Bone marrow (tissue), 2 donors: ENCODE measurements at regions not wholly inside any gene's neighbourhood (a gene's known extent, or its start where the extent isn't known, plus 50 kb on each side); places are given as distances from the start of the nearest gene placed in this dataset.
A peak's percentile ranks its signal among the peaks of the same experiment; 100 is the strongest.

Experiments used
- DNase-seq, 2 donors: peaks; one replicate each; lab custom pipeline; 2025; lab: John Stamatoyannopoulos, UW

DNA sequence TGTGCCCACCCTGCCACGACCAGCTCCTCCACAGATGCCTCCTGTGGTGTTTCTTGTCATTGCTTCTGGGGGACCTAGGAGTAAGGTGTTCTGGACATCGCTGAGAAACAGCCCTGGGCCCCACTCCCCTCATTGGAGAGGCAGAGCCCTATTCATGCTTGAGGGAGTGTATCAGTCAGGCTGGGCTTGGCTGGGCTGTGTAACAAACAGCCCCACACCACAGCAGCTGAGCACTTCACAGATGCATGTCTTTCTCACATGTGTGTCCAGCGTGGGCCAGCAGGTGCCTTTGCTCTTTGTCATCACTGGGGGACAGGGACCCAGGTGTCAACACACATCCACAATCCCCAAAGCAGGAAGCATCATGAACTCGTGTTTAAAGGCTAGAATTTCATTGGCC lies 65.1 kb upstream of the FBRSL1 start:
- DNase-seq = no peak

DNA sequence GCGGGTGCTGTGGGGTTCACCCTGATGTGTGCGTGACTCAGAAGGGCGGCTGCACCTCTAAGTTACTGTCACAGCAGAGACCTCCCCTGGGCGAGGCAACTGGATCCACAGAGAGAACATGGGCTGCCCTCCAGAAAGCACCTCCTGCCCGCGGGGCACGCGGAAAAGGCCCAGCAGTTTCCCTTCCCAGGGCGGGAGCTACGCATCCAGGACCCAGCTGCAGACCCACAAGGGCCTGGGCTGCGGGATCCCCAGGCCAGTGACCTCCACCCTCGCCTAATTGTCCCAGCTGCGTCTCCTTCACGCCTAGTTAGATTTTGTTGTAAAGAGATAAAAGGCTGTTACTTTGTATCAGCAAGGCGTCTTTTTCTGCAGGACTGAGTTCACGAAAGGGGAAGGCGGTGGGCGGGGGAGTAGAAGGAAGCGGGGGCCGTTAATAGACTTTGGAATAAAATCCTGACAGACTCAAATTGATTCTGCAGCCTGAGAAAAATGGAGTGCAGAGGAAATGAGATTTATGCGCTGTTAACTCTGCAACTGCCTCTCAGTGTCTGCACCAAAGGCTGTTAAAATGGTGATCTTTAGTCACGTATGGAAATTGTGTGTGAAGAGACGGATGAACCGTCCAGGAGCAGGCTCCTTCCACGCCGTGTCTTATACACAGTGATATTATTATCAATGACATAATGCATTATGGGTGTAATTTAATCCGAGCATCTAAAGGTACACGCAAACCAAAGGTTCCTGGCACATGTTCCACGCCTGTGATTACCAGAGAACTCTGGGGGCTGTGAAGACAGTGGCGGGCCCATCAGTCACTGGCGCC lies 65.9 kb upstream of the FBRSL1 start:
- no peak for DNase-seq

DNA sequence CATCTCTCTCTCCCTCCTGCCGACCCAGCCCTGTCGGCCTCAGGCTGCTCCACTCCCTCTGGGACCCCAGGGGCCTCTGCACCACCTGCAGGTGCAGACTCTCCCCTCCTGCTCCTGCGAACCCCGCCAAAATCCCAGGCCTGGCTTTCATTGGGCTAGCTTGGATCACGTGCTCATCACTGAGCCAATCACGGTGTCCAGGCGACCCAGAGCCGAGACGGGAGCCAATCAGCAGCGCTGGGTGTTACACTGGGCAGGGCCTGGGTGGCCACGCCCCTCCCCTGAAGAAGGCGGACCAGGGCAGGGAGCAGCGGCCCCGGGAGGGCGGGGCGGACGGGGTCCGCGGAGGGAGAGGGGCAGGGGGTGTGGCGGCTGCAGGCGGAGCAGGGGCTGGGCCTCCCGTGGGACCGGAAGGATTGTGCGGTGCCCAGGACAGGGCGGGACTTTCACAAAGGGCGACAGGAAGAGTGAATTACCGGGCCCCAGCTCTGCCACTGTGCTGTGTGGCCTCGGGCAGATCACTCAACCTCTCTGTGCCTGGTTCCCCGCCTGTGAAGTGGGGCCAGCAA lies 66.6 kb upstream of the FBRSL1 start:
- no peak for DNase-seq

DNA sequence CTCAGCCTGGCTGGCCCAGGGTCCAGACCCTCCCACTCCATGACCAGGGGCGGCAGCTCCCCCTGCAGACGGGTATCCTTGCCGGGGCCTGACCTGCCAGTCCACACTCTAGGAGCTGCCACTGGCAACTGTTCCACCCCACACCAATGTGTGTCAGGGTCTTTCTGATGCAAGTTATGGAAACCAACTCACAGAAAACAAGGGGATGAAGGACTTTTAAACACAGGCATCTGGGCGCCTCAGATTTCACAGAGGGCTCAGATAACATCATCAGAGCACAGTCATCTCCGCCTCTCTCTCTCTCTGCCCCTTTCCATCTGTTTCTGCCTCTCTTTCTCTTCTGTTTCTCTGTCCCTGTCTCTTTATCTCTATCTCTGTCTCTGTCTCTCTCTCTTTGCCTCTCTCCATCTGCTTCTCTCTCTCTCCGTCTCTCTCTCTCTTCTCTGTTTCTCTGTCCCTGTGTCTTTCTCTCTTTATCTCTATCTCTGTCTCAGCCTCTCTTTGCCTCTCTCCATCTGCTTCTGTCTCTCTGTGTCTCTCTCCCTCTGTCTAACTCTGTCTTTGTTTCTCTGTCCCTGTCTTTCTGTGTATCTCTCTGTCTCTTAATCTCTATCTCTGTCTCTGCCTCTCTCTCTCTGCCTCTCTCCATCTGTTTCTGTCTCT lies 67.4 kb upstream of the FBRSL1 start:
- DNase-seq = no peak

DNA sequence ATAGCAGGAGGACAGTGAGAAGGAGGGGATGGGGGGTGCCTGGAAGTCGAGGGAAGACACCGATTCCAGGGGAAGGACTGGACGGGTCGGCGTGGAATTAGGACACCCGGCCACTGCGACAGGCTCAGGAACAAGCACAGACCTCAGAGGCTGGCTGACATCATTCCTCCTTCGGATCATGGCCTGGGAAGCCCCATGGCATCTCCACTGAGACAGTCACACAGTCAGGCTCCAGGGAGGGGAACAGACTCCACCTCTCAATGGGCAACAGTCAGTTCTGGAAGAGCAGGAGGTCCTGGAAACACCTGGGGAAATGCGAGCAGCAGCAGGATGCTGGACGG lies 67.9 kb upstream of the FBRSL1 start:
- DNase-seq = no peak

DNA sequence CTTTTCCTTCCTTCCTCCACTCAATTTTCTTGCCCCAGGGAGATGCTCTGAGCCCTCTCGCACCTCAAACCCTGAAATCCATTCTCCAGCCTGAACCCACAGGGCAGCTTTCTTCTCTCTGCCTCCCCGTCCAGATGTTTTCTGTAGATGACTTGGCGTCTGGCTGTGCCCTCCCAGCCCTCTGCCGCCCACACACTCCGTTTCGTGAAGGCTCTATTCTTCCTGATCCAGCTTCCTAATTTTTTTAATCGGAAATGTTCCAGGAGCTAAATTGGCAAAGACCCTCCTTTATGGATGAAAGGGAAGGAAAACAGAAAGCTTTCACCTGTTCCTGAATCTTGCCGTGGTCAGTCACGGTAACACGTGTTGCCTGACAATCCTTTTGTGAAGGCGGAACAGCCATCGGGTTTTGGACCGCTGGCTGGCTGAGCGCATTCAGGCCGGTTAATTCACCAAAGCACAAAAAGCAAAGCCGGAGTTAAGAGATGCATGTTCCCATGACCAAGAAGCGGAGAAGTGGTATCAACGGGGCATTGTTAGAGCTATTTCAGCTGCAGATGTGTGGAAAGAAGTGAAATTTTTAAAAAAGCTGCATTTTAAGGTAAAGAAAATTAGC lies 70.2 kb upstream of the FBRSL1 start:
- no peak for DNase-seq

DNA sequence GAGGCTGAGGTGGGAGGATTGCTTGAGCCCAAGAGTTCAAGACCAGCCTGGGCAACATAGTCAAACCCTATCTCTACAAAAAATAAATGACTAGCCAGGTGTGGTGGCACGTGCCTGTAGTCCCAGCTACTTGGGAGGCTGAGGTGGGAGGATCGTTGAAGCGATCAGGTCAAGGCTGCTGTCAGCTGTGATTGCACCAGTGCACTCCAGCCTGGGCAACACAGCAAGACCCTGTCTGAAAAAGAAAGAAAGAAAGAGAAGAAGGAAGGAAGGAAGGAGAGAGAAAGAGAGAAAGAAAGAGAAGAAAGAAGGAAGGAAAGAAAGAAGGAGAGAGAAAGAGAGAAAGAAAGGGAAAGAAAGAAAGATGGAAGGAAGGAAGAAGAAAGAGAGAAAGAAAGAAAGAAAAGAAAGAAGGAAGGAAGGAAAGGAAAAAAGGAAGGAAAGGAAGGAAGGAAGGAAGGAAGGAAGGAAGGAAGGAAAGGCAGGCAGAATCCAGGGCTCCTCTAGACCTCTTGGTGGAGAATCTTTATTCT lies 71.5 kb upstream of the FBRSL1 start:
- DNase-seq = no peak

DNA sequence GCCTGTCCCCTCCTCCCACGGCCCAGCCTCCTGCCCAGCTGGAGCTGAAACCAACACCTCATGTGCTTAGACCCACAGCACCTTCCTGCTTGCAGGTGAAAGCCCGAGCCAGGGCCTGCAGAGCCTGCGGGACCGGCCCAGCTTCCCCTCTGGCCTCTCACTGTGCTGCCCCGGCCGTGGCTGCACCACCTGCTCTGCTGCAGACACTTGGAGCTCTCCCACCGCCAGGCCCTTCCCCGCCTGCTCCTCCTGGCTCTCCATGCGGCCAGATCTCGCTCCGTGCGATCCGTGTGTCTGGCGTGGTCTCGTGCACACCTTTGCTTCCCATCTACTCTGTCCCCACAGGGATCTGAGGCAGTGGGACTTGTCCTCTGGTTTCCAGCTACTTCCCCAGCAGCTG lies 72.2 kb upstream of the FBRSL1 start:
- DNase-seq = no peak

DNA sequence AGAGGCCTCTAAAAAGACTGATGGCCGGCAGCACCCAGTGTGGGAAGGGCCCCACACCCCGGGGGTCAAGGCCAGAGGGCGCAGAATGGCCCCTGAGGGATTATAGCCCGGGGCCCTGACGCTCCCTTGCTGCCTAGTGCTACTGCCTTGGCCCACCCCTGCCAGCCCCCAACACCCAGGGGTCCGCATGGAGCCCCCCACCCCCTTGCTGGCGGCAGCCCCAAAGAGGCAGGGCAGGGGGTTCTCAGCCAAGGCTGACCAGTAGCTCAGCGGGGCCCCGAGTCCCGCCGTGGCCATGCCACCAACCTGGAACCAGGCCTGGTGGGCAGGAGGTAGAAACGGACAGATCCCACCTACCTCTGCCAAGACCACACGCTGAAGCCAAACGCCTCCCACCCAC lies 73.1 kb upstream of the FBRSL1 start:
- DNase-seq = no peak

DNA sequence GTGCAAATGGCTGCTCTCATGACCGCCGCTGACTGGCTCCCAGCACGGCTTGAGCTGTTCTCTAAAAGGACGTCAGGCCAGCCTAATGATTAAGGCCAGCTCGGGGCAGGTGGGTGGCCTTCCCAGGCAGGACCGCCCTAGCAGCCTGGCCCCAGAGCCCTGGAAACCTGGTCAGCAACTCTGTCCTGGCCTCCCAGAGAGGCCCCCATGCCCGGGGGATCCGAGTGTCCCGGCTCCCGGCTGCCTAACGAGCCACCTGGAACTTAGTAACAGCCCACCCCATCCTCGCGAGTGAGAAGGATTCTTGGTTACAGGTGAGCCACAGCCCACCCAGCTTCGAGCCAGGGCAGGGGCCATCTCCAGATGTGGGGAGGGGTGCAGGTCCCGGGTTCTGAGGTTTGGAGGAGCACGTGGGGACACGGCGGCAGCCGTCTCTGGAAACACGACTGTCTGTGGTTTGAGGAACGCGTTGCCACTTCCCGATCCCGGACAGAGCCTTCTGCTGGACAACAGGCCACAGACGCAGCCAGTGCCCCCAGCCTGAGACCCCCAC lies 73.8 kb upstream of the FBRSL1 start:
- DNase-seq = no peak

DNA sequence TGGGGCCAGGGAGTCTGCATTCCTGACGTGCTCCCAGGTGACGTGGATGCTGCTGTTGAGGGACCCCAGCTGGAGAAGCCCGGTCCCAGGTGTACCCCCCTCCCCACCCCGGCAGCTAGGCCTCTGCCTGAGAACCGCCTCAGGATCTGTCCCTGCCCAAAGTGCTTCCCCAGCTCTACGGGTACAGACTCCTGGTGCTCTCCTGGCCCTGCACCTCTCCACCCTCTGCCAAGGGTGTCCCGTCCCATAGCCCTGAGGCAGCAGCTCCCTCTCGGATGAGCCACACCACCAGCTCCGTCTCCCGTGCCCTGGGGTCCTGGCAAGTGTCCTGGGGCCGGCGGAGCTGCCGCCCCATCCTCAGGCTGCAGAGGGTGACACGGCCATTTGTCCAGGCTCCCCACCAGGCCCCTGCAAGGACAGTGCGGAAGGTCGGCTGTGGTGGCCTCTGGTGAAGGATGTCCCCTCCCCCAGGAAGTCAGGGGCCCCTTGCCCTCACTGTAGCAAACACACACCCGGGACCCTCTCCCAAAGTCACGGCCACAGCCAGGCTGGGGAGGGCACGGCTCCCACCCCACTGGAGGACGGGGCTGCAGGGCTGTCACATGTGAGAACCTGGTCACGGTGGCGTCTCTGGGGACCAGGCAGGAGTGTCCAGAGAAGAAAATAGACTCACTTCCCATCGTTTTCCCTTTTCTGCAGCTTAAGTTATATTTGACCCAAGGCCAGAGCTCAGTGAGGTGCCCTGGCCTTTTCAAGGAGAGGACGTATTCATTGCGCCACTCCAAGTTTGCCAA lies 74.4 kb upstream of the FBRSL1 start:
- no peak for DNase-seq

DNA sequence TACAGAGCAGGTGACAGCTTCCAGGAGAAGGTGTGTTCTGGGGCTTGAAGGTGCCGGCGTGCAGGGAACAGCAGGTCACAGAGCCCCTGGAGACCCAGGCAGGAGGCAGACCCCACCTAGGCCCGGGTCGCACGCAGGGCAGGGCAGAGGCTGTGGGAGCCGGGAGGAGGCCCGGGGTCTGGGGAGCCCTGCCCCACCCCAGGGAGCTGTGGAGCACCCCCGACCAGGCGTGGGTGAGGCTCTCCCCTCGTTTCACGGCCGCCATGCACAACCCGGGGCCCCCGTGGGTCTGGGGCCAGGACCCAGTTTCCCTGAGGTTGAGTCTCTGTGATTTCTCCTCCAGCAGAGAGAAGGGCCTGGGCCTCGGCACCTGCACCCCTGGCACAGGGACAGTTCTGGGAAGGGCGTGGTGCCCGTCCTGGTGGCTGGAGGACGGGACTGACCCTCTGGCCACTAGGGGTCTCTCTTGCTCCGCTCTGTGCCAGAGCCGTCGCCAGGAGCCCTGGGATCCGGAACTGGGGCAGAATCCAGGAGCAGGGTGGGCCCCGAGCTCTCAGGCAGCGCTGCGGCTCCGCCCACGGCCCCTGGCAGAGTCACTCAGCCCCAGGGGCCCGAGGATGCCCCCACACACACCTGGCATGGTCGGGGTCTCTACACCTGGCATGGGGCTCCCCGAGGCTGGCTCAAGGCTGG lies 75.2 kb upstream of the FBRSL1 start:
- DNase-seq = peak; percentile 63 to 68

DNA sequence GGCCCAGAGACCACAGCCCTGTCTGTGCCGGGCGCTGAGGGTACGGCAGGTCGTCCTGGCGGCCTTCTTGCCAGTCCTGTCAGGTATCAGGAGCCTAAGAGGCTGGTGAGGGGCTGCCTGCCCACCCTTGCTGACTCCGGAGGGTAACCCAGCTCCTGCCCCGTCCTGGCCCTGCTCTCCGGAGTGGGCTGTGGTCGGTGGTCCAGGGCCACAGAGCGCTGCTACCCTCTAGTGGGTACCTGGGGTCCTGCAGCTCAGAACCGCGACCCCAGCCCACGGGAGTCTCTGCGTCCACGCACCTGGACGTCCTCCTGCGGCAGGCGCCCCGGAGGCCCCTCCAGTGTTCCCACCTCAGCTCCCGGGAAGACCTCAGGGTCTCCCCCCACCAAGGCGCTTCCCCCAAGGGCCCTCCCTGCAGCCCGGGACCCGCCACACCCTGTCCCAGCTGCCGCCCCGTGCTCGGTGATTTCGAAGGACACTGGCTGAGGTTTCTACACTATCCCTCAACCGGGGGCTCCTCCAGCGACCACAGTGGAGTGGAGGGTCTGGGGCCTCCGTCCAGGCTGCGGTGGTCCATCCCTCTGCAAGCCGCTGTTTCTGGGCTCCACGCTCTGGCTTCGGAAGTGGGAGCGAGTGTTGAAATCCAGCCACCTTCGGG lies 75.9 kb upstream of the FBRSL1 start:
- DNase-seq = no peak

DNA sequence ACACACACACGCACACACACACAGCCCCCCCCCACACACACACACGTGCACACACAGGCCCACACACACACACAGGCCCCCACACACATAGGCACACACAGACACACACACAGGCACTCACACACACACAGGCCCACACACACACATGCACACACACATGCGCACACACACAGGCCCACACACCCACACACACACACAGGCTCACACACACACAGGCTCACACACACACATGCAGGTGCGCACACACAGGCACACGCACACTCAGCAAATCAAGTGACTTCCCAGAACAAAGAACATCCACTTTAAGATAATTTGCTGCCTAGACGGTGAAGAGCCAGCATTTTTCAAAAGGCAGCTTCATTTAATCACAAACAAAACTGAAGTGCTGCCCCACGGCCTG lies 78.5 kb upstream of the FBRSL1 start:
- DNase-seq = no peak

DNA sequence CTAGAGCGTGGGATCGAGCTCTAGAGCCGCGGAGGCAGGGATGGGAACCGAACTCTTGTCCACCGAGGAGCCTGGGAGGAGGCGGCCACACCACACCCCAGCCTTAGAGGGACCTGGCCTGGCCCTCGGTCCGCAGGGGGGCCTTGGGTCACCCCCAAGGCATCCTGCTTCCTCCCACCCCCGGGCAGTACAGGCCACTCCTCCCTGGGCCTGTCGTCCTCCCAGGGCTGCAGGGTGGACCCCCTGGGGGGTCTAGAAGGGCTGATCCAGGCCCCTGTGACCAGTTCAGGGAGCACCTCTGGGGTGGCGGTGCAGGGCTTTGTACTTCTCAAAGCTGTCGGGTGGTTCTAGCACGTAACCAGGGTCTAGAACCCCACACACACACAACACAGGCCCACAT lies 79.1 kb upstream of the FBRSL1 start:
- no peak for DNase-seq

DNA sequence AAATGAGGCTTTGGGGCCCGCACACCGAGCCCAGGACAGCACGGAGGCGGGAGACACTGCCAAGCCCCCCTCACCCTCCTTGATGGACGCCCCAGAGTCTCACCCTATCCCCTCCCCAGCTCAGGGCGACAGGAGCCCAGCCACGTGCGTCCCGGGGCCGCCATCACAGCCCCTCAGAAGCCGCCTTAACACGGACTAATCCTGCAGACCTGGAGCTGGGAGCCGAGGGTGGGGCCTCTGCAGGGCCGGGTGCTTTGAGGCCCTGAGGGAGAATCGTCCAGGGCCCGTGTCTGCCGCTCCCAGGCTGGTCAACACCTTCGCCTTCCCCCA lies 79.7 kb upstream of the FBRSL1 start:
- no peak for DNase-seq

DNA sequence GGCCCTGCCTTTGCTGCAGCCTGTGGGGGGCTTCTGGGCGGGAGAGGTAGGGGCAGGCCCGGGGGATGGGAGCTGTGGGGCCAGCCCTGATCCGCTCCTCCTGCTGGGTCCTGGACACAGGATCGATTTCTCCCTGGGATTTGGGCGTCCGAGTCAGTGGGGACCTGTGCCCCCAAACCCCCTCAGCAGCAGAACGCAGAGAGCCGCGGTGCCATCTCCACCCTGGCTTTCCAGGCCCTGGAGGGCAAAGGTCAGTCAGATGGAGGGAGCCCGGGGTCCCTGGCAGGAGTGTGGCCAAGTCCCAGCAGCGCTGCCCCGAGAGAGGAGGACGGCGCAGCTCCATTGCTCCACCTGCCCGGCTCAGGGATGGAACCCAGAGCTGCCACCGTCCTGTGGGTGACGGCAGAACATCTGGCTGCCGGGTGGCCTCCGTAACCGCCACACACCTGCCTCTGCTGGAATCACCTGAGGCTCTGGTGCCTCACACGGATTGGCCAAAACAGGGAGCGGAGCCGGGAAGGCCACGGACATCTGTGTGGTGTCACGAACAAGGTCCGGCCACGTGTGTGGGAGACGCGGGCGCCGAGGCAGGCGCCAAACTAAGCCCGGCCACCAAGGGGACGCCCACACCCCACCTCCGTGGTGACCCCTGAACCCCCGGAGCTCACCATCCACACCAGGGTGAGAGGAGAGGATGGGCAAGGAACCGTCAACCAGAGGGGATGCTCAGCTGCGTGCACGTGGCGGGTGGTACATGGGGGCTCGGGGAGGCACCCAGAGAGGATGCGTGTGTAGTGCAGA lies 80.3 kb upstream of the FBRSL1 start:
- DNase-seq = no peak

DNA sequence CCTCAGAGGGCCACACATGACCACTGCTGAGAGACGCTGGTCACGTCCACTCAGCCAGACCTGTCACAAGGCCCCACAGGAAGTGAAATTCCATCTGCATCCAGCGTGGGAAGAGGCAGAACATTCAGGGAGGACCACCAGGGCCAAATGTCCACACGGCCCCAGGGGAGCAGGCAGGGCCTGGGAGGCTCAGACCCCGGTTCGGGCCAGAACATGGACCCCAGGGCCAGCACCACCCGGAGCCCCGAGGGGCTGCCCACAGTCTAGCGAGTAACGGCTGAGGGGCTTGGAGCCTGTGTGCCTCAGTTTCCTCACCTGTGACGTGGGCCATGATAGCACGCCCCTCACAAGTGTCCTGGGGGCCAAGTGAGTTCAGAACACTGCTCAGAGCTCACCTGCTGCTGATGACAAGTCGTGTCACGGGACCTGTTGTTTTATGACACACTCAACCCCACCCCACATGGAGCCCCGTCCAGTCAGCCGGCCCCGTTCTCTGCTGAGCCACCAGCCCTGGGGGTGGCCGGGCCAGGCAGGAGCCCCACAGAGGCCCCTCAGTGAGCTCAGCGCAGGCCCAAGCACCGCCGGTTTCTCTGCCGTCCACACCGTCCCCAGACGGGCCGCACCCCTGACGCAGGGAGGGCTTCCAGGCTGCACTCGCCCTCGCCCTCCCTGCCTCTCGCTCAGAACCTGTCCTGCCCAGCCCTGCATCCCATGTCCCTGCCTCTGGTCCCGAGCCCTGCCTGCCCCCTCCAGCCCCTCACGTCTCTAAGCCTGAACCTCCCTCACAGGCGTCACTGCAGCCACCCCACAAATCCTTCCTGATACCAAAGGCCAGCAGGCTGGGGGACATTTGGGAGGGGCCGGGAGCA lies 79.5 kb upstream of the GALNT9 start:
- no peak for DNase-seq

DNA sequence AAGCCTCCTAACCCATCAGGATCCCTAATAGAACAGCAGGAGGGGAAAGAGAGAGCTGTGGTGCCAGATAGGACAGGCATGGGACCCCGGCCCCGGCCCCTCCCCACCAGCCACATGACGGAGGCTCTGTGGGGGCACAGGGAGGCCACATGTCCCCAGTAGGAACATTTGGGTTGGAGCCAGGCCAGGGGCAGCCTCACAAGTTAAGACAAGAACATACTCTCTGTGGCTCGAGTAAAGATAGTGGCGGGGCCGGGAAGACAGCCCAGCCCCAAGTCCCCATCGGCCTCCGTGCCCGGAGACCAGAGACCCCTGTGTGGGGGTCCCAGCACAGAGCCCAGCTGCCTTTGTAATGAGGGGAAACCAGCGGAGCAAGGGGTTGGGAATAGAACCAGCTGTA lies 78.6 kb upstream of the GALNT9 start:
- no peak for DNase-seq
